ENCODE measurements at regions not wholly inside any gene's neighbourhood (a gene's known extent, or its start where the extent isn't known, plus 50 kb on each side); places are given as distances from the start of the nearest gene placed in this dataset.

GRCh38 chr7:19830604-19831003, 57.2 kb upstream of the TMEM196 start:
- in situ Hi-C loops (cut with MboI; ENCODE audit: low pct_ligation_motif_present in 1 of 4, low pct_unique_long_range_greater_than_20kb in 1 of 4, low sequenced_read_pairs in 3 of 4) (no loop called here), intact Hi-C loops (cut with DNase I; ENCODE audit: low total_unique reads) (no loop called here)
- H3K4me1 ChIP-seq: no peaks in the 10 kb centered on the region
- H3K36me3 ChIP-seq: no peaks in the 10 kb centered on the region
- DNase-seq: no peak
- no peaks in the 10 kb centered on the region for H3K9me3 ChIP-seq
- no peak overlapping the region for H3K4me3 ChIP-seq
- no peaks in the 10 kb centered on the region for H3K27me3 ChIP-seq
- 58 to 63% methylated on average over 2 of the region's 2 CpGs for WGBS, 2 donors (ENCODE audit: low coverage in 1 of 2)
- no peak overlapping the region for H3K27ac ChIP-seq
- no peak for TF ChIP-seq POLR2AphosphoS5 (IDR thresholded peaks at IDR 0.05)
- TF ChIP-seq POLR2A (IDR thresholded peaks at IDR 0.05): no peak
- TF ChIP-seq EP300 (IDR thresholded peaks at IDR 0.05; ENCODE audit: low read depth): no peak
- no peak for TF ChIP-seq CTCF (IDR thresholded peaks at IDR 0.05)
